ENCODE measurements at regions not wholly inside any gene's neighbourhood (a gene's known extent, or its start where the extent isn't known, plus 50 kb on each side); places are given as distances from the start of the nearest gene placed in this dataset.
"Not testable (repeated sequence)": the region's sequence is repeated elsewhere in the genome, so short reads cannot be mapped to it uniquely, and the experiment has no call there.

DNA sequence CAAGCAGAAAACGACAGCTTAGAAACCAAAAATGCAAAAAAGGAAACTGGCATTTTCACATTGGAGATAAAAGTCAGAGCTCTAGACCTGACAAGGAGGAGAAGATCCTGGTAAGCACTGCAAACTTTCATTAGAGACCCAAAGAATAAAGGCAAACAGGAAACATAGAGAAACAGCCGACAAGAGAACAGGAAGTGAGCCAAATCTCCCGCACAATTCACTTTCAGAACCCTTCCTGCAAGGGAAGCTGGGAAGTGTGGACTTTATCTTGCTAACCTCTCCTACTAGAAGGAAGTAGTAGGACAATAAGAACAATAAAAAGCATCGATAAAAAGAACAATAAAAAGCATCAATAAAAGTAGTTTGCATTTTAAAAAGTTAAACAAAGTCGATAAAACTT, 417.8 kb upstream of the SPHKAP start:
- intact Hi-C loops (cut with micrococcal nuclease), result no loop called here

DNA sequence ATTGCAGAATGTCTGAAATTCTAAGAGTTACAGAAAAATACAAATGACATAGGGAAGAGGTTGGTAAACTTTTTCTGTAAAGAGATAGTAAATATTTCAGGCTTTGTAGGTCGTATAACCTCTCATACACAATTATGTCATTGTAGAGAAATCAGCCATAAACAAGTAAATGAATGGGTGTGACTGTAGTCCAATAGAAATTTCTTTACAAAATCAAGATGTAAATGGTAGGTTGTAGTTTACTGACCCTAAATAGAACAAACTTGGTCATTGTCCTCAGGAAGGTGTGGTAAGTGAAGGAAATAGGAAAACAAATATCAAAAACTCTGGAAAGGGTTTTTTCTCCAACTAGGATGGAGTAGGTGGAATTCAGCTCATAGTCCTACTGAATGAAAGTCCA, 415.5 kb upstream of the SPHKAP start:
- intact Hi-C loops (cut with micrococcal nuclease), result no loop called here

DNA sequence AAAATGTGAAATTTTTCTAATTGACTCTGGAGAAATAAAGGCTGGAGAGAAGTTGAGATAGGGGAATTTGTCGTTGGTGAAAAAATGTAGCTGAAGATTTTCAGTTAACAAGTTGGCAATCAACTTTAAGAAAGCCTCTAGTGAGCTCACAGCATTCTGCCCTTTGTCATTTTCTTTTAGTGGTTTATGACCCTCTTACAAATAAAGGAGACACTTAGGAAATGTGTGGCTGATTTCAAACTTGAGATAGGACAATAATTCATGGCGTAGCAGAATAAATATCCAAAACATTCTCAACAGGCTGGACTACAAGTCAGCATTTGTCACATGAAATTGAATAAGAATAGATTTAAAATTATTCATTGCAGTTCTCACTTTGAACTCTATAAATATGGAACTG, 412.5 kb upstream of the SPHKAP start:
- intact Hi-C loops (cut with micrococcal nuclease), result no loop called here

DNA sequence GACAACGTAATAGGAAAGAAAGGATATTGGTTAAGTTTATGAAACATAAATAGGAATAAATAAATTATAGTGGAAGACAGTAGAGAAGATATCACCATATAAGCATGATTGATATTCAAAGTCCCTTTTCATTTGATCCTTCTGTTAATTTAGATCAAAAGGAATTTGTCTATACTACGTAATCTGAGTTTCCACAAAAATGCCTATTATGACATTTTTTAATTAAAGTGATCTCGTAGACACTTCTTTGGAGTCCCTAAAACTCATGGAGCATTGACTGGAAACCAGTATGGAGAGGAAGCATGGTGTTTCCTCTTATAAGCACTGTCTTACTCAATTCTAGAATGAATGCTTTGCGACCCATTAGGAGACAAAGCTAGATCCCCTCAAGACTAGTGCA, 411.4 kb upstream of the SPHKAP start:
- intact Hi-C loops (cut with micrococcal nuclease), result no loop called here

DNA sequence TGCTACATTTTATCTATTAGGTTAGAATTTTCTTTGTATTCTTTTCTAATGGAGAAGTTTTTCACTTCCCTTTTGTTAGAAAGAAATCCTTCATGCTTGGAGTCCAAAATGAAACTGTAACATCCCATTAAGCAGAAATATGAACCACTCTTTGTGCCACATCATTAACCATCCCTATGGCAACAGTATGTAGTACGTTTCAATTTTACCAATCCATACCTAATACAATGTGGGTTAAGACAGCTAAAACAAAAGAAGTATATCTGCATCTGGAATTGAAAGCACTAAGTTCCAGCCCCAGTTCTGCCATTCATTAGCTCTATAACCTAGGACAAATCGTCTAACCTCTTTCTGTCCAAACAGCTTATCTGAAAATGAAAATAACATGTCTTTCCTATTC, 409.2 kb upstream of the SPHKAP start:
- intact Hi-C loops (cut with micrococcal nuclease), result no loop called here

DNA sequence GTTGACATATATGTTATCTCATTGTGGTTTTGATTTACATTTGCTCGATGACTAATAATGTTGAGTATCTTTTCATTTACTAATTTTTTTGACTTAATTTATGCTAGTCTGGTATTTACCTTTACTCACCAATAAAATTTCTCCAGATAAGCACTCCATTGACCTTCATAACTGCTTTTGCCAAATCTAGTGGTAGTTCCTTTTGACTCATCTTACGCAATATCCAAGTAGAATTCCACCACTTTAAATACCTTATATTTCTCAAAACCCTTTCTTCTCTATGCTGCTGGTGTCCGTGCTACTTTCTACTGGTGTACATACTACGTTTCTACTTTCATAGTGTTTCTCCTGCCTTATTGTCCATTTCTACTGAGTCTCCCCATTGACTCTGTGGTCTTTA, 407.6 kb upstream of the SPHKAP start:
- intact Hi-C loops (cut with micrococcal nuclease), result no loop called here

DNA sequence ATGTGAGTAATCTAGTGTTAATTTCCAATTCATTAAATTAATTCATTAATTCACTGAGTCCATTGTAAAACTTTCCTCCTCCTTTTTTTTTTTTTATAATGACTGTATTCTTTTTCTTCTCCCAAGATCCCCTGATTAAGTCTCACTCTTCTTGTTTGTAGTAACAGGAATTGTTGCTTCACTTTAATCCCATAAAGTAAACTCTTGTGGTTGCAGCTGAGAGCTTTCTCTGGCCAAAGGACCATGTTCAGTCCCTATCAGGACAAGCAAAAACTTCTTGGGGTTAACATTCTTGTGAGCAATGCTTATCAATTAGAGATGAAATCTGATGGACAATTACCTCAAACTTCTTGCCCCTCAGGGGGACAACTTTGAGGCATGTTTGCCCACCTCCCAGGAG, 400.2 kb upstream of the SPHKAP start:
- intact Hi-C loops (cut with micrococcal nuclease), result no loop called here

DNA sequence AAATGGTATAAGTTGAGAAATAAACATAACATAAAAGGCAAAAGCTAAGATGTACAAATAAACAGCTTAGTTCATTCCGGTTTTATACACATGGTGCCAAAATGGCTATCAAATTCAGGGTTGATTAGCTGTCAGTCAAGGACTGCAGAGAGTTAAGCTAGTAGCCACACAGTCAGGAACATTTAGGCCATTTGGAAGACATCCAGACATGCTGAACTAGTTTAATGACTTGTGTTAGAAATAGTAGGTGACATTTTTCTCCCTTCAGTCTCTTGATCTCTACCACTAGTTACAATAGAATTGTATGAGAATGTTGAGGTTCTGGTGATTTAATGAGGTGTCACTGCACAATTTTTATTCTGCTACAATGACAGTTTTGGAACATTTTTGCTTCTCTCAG, 394.4 kb upstream of the SPHKAP start:
- intact Hi-C loops (cut with micrococcal nuclease), result no loop called here

DNA sequence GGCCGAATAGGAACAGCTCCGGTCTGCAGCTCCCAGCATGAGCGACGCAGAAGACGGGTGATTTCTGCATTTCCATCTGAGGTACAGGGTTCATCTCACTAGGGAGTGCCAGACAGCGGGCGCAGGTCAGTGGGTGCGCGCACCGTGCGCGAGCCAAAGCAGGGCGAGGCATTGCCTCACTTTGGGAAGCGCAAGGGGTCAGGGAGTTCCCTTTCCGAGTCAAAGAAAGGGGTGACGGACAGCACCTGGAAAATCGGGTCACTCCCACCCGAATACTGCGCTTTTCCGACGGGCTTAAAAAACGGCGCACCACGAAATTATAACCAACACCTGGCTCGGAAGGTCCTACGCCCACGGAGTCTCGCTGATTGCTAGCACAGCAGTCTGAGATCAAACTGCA, 386.8 kb upstream of the SPHKAP start:
- intact Hi-C loops (cut with micrococcal nuclease), result not testable (repeated sequence)

DNA sequence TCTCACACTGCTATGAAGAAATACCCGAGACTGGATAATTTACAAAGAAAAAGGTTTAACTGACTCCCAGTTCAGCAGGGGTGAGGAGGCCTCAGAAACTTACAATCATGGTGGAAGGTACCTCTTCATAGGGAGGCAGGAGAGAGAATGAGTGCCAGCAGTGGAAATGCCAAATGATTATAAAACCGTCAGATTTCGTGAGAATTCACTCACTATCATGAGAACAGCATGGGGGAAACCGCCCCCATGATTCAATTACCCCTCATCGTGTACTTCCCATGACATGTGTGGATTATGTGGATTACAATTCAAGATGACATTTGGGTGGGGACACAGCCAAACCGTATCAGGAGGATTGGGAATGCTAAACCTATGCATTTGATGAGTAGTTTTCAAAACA, 380.3 kb upstream of the SPHKAP start:
- intact Hi-C loops (cut with micrococcal nuclease), result no loop called here

DNA sequence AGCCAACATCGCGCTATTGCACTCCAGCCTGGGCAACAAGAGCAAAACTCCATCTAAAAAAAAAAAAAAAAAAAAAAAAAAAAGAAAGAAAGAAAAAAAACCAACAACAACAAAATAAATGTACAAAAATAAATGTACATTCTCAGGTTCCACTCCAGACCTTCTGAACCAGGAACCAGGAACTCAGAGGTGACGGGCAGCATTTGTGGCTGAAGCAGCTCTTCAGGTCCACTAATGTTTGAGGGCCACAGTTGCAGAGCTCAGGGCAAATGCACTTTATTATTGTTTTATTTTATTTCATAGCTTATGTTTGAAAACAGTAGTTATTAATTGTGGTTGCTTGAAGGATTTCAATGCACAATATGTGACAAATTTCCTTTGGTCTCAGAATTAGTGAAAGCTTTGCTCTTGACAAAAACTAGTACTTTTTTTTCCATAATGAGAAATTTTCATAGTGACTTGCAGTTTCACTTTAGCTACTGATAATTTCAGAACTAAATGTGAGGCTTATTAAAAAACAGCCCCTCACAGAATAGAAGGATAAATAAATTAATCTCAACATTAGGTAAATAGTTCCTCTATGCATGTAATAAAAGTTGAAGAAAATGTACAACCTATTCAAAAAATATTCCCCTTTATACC, 378.4 kb upstream of the SPHKAP start:
- intact Hi-C loops (cut with micrococcal nuclease), result no loop called here

DNA sequence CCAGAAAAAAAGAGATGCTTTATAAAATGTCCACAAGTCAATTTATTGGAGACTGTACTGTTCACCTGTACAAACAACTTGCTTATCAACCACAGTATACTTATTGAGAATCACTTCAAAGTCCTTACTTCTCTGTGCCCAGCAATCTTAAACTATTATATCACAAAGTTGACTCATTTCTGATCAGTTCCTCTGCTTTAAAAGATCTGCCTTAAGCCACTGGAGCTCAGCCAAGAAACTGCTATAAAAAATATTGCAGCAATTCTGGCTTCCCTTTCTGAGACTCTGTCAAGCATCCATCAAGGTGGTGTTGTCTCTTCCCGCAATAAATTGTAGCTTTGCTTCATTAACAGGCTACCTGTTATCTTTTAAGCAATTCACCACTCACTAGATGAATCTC, 375.2 kb upstream of the SPHKAP start:
- intact Hi-C loops (cut with micrococcal nuclease), result no loop called here

DNA sequence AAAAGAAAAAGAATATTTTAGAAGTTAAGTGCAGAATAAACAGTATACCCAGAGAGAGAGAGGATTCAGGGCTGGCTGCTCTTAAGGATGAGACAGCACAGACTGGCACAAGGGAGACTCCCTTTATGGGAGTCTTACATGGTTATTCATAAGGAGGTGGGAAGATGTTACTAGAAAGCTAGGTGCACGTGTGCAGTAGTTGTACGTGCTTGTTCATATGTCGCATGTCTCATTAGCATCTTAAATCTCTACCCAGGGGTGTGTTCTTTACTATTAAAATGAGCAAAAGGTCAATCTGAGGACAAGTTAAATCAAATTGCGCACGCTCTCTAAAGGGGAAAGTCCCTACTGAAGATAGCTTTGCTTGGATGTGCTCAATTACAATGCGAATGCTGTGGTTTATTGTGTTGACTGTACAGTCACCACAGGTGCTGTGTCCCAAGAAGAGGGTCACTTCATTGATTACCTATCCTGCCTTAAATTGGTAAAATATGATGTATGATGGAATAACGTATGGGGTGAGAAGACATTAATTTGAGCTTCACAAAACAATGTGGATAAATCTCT, 368.0 kb upstream of the SPHKAP start:
- intact Hi-C loops (cut with micrococcal nuclease), result no loop called here

DNA sequence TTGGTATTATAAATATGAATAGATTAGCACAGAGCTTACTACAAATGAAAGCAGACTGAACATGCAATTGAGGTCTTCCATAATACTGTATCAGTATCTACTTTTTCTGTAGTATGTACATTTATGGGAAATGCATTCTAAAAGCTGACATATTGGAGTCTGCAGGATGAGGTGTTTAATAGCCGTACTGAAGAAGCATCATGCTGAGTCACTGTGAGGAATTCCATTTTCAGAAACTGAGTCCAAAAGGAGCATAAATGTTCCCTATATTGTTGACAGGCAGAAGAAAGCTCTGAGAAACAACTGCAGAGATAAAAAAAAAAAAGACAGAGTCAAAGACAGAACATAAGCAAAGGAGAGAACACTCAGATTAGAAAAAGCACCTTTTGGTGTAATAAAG, 366.7 kb upstream of the SPHKAP start:
- intact Hi-C loops (cut with micrococcal nuclease), result no loop called here

DNA sequence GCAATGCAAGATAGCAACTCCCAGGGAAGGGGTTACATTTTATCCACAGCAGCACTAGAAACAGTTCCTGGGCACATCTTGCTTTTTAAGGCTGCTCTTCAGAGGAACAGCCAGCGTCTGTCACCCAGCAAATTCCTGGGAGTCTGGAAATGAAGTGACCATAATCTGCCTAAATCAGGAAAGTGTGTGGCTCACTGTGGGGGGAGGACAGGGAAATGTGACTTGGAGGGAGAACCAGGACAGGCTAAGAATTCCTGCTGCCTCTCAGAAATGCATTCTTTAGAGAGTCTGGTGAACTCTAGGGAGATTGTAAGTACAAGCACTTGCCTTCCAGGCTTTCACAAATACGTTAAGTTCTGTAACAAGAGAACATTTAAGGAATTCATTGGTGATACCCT, 364.3 kb upstream of the SPHKAP start:
- intact Hi-C loops (cut with micrococcal nuclease), result no loop called here

DNA sequence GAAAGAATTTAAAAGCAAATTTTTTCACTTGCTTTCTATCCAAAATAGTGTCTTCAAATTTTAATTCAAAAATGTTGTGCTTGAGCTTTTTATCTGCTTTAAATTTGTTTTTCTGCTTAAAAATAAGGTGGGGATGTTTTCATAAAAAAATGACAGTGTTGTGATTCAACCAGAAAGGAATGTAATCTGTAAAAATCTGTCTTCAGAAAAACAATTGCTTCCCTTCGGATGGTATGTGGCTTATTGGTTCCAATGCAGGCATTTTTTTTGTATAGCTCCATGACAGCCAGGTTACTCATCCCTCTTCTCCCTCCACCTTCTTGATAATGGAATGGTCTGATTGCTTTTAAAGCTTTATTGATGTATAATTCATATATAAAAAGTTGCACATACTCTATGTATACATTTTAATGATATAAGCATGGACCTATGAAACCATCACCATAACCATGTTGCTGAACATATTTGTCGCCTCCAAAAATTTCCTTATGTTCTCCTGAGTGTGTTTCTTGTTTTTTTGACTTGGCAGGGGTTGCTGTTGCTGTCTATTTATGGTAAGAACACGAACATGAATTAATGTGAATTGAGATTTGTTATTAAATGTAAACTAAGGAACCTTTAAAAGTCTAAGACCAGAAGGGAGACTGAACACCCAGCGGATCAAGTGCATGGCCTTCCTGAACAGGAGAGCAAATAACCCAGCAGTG, 363.7 kb upstream of the SPHKAP start:
- intact Hi-C loops (cut with micrococcal nuclease), result no loop called here

DNA sequence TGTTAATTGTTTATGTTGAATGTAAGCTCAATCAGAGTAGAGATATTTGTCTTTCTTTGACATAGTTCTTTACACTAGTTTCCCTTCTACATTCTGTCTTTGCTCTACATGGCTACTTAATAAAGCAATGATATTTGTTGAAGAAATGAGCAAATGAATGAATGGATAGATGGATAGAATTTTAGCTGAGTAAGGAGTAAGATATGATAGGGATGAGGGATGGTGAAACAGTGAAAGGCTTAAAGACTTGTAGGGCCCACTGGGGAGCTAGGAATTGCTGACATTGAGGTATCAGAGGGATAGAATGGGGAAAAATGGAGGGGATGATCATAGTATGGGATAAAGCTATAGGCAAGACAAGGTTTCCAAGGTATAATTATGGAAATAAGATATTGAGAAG, 361.6 kb upstream of the SPHKAP start:
- intact Hi-C loops (cut with micrococcal nuclease), result no loop called here

DNA sequence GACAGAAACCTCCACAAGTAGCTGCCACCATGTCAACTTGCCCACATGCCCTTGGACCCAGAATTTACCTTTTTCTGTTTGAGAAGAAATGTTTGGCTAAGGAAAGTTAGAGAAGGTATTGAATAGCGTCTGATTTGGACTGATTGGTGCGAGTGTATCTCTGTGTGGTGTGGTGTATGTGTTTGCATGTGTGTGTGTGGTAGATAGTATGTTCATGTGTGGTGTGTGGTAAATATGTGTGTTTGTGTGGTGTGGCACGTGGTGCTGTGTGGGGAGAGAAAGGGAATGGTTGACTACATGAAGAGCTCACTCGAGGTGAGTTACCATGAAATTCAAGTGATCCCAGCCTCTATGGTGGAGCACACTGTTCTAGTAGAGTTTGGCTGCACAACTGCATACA, 360.8 kb upstream of the SPHKAP start:
- intact Hi-C loops (cut with micrococcal nuclease), result no loop called here

DNA sequence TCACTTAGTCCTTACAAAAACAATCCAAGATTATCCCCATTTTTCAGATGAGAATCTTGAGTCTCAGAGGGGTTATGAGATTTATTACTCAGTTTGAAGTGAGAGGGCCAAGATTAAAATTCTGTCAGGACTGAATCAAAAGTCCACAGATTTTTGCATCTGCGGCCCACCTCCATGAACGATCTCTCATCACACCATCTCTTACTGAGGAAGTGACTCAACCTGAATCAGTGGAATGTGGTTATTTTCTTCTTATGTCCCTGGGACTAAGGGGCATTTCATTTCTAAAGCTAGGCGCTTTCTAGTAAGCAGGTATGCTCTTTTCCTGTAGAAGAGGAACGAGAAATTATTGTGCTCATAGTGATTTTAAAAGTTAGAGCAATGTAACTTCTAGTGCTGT, 360.3 kb upstream of the SPHKAP start:
- intact Hi-C loops (cut with micrococcal nuclease), result no loop called here

DNA sequence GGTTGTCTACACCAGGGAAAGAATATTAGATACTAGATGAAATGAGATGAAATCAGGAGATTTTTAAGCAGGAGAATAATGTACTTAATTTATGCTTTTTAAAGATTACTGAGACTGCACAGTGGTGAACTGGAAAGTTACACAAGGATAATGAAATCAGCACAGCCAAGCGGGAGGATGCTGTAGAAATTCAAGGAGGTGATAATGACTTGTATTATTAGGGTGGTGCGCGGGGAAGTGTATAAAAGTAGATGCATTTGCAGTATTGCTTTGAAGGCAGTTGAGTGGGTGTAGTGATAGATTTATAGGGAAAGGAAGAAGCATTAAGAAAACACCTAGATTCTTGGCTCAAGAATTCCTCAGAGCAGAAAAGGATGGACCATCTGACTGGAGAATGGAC, 359.5 kb upstream of the SPHKAP start:
- intact Hi-C loops (cut with micrococcal nuclease), result no loop called here

DNA sequence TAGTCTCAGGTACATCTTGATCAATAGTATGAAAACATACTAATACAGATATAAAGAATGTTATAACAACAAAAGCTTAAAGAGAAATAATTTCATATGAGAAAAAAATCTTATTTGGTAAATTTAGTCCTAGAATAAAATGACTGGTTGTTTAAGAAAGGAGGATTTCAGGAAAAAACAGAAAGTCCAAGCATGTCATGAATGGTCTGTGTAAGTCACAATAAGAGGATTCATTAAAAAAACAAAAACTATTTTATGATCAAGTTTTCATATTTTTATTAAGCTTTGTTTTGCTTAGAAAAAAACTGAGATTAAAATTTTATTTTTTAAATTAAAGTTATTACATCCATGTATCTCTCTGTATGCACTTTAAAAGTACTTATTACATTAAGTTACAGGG, 353.9 kb upstream of the SPHKAP start:
- intact Hi-C loops (cut with micrococcal nuclease), result no loop called here

DNA sequence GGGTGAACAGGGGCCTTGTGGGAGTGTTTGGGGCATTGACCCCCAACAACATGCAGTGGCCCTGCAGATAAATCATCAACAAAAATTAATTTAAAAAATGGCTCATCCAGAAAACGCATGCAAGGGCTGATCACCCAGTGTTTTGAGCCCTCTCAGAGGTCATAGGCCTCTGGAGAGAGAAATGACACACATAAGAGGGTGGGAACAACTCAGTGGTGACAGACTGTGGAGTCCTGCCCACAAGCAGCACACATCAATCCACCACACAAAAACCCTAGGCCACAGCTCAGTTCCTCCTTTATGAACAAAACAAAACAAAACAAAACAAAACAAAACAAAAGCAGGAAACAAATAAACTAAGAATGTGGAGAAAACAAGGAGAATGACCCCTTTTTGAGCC, 351.7 kb upstream of the SPHKAP start:
- intact Hi-C loops (cut with micrococcal nuclease), result no loop called here

DNA sequence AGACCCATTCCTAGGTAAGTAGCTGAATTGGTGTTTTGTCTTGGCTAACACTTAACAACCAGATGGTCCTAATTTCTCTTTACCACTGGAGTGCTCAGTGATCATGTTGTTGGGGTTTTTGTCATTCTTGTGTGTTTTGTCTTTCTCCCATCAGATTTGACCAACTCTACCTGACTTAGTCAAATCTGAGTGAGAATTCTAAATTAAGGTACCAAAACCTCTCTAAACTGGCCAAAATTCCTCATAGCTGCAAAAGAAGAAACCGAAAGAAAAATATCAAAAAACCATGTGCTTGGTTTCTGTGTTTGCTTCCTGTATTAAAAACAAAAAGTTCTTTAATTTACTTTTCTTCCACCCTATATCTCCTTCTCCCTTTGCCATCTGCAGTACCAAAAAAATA, 350.7 kb upstream of the SPHKAP start:
- intact Hi-C loops (cut with micrococcal nuclease), result no loop called here

Measured in T-helper 1 cell treated with Interleukin-12 subunit alpha and Interleukin-12 subunit beta and Interleukin-4 antibody, amounts not matched to agents 30 ng/mL and 1 ng/mL, for 36 hours (primary cell).